ENCODE measurements at regions not wholly inside any gene's neighbourhood (a gene's known extent, or its start where the extent isn't known, plus 50 kb on each side); places are given as distances from the start of the nearest gene placed in this dataset.

- TF ChIP-seq ZNF671 (CRISPR knock-in tag; IDR thresholded peaks at IDR 0.05) (no peak), ZNF138 (CRISPR knock-in tag; conservative IDR thresholded peaks at IDR 0.05) (no peak), CTCF (IDR thresholded peaks at IDR 0.05) (no peak), NR1H2 (CRISPR knock-in tag; IDR thresholded peaks at IDR 0.05) (no peak), ZNF416 (CRISPR knock-in tag; IDR thresholded peaks at IDR 0.05) (no peak), CREM (CRISPR knock-in tag; IDR thresholded peaks at IDR 0.05) (no peak), TP53 (CRISPR knock-in tag; IDR thresholded peaks at IDR 0.05) (no peak), ZNF425 (CRISPR knock-in tag; conservative IDR thresholded peaks at IDR 0.05) (no peak)
These were observed 898.3 kb downstream of the VRK1 start (continued) for GRCh38 chr14:97695456-97695981.

- peaks cover 42% of the 10 kb centered on the region for H3K9me3 Mint-ChIP-seq
- peaks cover 14% of the 10 kb centered on the region for H3K36me3 Mint-ChIP-seq
- H3K4me3 Mint-ChIP-seq, result no peak overlapping the region
- CTCF ChIA-PET, result no interaction called here
- ATAC-seq (no peak), DNase-seq (ENCODE audit: low spot score) (no peak)
- POLR2A ChIA-PET, result no interaction called here
- H3K27me3 Mint-ChIP-seq (ENCODE audit: low read depth), result no peaks in the 10 kb centered on the region
- TF ChIP-seq CREB1 (CRISPR knock-in tag; IDR thresholded peaks at IDR 0.05), result no peak
- TF ChIP-seq CTCF (IDR thresholded peaks at IDR 0.05), result no peak
- TF ChIP-seq GTF2I (CRISPR knock-in tag; conservative IDR thresholded peaks at IDR 0.05), result no peak
- no peak for TF ChIP-seq RELA (CRISPR knock-in tag; IDR thresholded peaks at IDR 0.05; ENCODE audit: borderline replicate concordance)
- no peak for TF ChIP-seq MLX (CRISPR knock-in tag; IDR thresholded peaks at IDR 0.05)
- TF ChIP-seq OVOL2 (CRISPR knock-in tag; IDR thresholded peaks at IDR 0.05; ENCODE audit: borderline replicate concordance), result no peak
- no peak for TF ChIP-seq FOXP4 (CRISPR knock-in tag; IDR thresholded peaks at IDR 0.05)
- TF ChIP-seq ZNF317 (CRISPR knock-in tag; IDR thresholded peaks at IDR 0.05; ENCODE audit: borderline replicate concordance, low read depth), result no peak
- TF ChIP-seq ATF1 (CRISPR knock-in tag; IDR thresholded peaks at IDR 0.05), result no peak
- H3K4me1 Mint-ChIP-seq, result peaks cover 4% of the 10 kb centered on the region
- H3K27ac Mint-ChIP-seq, result no peak overlapping the region
These were observed 900.6 kb downstream of the VRK1 start for GRCh38 chr14:97697772-97698171.

All from WTC11 (cell line).